Neural progenitor cell (in vitro differentiated cells): ENCODE measurements at regions not wholly inside any gene's neighbourhood (a gene's known extent, or its start where the extent isn't known, plus 50 kb on each side); places are given as distances from the start of the nearest gene placed in this dataset.

Experiments used
- CTCF ChIP-seq: fragments of 200-600 bp; sonication (generic); IDR thresholded peaks from 2 replicates; pipeline ENCODE4 v1.5.1; 2017; ENCODE audit warnings: antibody characterized with exemption, mild to moderate bottlenecking
- EZH2 ChIP-seq: fragments of 200-600 bp; sonication (generic); IDR thresholded peaks from 2 replicates; pipeline ENCODE4 v1.6.1; 2017; ENCODE audit warnings: antibody characterized with exemption, mild to moderate bottlenecking, moderate library complexity
- EZH2phosphoT487 ChIP-seq: fragments of 200-600 bp; sonication (generic); IDR thresholded peaks from 2 replicates; pipeline ENCODE4 v1.6.1; 2017; ENCODE audit warnings: antibody characterized with exemption

GRCh38 chr13:63149375-63149774 lies 1733.7 kb upstream of the PCDH20 start:
- no peak for TF ChIP-seq CTCF
- no peak for TF ChIP-seq EZH2
- no peak for TF ChIP-seq EZH2phosphoT487
